GF-D8 (cell line): ENCODE measurements at regions not wholly inside any gene's neighbourhood (a gene's known extent, or its start where the extent isn't known, plus 50 kb on each side); places are given as distances from the start of the nearest gene placed in this dataset.
"Not testable (repeated sequence)": the region's sequence is repeated elsewhere in the genome, so short reads cannot be mapped to it uniquely, and the experiment has no call there.

ENCODE experiments used
- DNase-seq: peaks from one replicate; lab custom pipeline; 2025; lab: John Stamatoyannopoulos, UW

- DNase-seq, result no peak
Observed at GRCh38 chr3:8001712-8002111, 499.9 kb upstream of the LMCD1 start.

GRCh38 chr3:8011902-8012301, 489.7 kb upstream of the LMCD1 start:
- no peak for DNase-seq

GRCh38 chr3:8020047-8020841, 481.4 kb upstream of the LMCD1 start:
- DNase-seq, result no peak

- no peak for DNase-seq
Observed at GRCh38 chr3:8027954-8028353, 473.7 kb upstream of the LMCD1 start.

- no peak for DNase-seq
Observed at GRCh38 chr3:8050283-8050682, 451.3 kb upstream of the LMCD1 start.

GRCh38 chr3:8052659-8053058, 449.0 kb upstream of the LMCD1 start:
- DNase-seq, result no peak

- DNase-seq, result not testable (repeated sequence)
Observed at GRCh38 chr3:8068135-8068534, 433.5 kb upstream of the LMCD1 start.

GRCh38 chr3:8069471-8069870, 432.2 kb upstream of the LMCD1 start:
- DNase-seq, result no peak

GRCh38 chr3:8070011-8070410, 431.6 kb upstream of the LMCD1 start:
- no peak for DNase-seq

GRCh38 chr3:8074740-8075139, 426.9 kb upstream of the LMCD1 start:
- not testable (repeated sequence) for DNase-seq

GRCh38 chr3:8077126-8077525, 424.5 kb upstream of the LMCD1 start:
- DNase-seq, result no peak

GRCh38 chr3:8080464-8080863, 421.2 kb upstream of the LMCD1 start:
- DNase-seq, result no peak

- no peak for DNase-seq
Observed at GRCh38 chr3:8085498-8085897, 416.1 kb upstream of the LMCD1 start.

GRCh38 chr3:8087951-8088350, 413.7 kb upstream of the LMCD1 start:
- no peak for DNase-seq

GRCh38 chr3:8094415-8094814, 407.2 kb upstream of the LMCD1 start:
- no peak for DNase-seq

- DNase-seq, result no peak
Observed at GRCh38 chr3:8095724-8096123, 405.9 kb upstream of the LMCD1 start.

- no peak for DNase-seq
Observed at GRCh38 chr3:8097690-8098089, 403.9 kb upstream of the LMCD1 start.

GRCh38 chr3:8103954-8104353, 397.7 kb upstream of the LMCD1 start:
- DNase-seq, result no peak

GRCh38 chr3:8106921-8107320, 394.7 kb upstream of the LMCD1 start:
- DNase-seq, result no peak

GRCh38 chr3:8110966-8111798, 390.4 kb upstream of the LMCD1 start:
- no peak for DNase-seq

- no peak for DNase-seq
Observed at GRCh38 chr3:8112587-8112986, 389.0 kb upstream of the LMCD1 start.

- no peak for DNase-seq
Observed at GRCh38 chr3:8113626-8114025, 388.0 kb upstream of the LMCD1 start.

- no peak for DNase-seq
Observed at GRCh38 chr3:8128686-8129085, 372.9 kb upstream of the LMCD1 start.
